ELF-1 (cell line): ENCODE measurements at regions not wholly inside any gene's neighbourhood (a gene's known extent, or its start where the extent isn't known, plus 50 kb on each side); places are given as distances from the start of the nearest gene placed in this dataset.

Experiments
- DNase-seq: peaks from one replicate; pipeline ENCODE4 v3.0.0-alpha.2; 2016; ENCODE audit warnings: low read depth, low spot score

- no peak for DNase-seq
Measured at GRCh38 chr5:166982226-166982625, 1309.2 kb upstream of the WWC1 start.

- DNase-seq: no peak
Measured at GRCh38 chr5:166991601-166992000, 1299.8 kb upstream of the WWC1 start.

GRCh38 chr5:166992108-166992507 lies 1299.3 kb upstream of the WWC1 start:
- no peak for DNase-seq

GRCh38 chr5:166992874-166993722 lies 1298.3 kb upstream of the WWC1 start:
- DNase-seq: no peak

GRCh38 chr5:166994226-166994625 lies 1297.2 kb upstream of the WWC1 start:
- DNase-seq: no peak

- DNase-seq: no peak
Measured at GRCh38 chr5:167001246-167001645, 1290.2 kb upstream of the WWC1 start.

- no peak for DNase-seq
Measured at GRCh38 chr5:167008705-167009104, 1282.7 kb upstream of the WWC1 start.

GRCh38 chr5:167011196-167011595 lies 1280.2 kb upstream of the WWC1 start:
- DNase-seq: no peak

- no peak for DNase-seq
Measured at GRCh38 chr5:167012123-167013034, 1279.1 kb upstream of the WWC1 start.

- no peak for DNase-seq
Measured at GRCh38 chr5:167014401-167015056, 1276.9 kb upstream of the WWC1 start.

GRCh38 chr5:167020418-167020817 lies 1271.0 kb upstream of the WWC1 start:
- DNase-seq: no peak

GRCh38 chr5:167029488-167029887 lies 1262.0 kb upstream of the WWC1 start:
- DNase-seq: no peak

- DNase-seq: peak; percentile 75
Measured at GRCh38 chr5:167030500-167031120, 1260.8 kb upstream of the WWC1 start.

- no peak for DNase-seq
Measured at GRCh38 chr5:167036585-167036984, 1254.9 kb upstream of the WWC1 start.

- DNase-seq: no peak
Measured at GRCh38 chr5:167049043-167049663, 1242.3 kb upstream of the WWC1 start.

- no peak for DNase-seq
Measured at GRCh38 chr5:167049771-167050567, 1241.5 kb upstream of the WWC1 start.

GRCh38 chr5:167050568-167051401 lies 1240.7 kb upstream of the WWC1 start:
- peak; percentile 15 for DNase-seq

- DNase-seq: no peak
Measured at GRCh38 chr5:167051402-167051768, 1240.1 kb upstream of the WWC1 start.

- no peak for DNase-seq
Measured at GRCh38 chr5:167052791-167053190, 1238.7 kb upstream of the WWC1 start.
